HFFc6 (cell line): ENCODE measurements at regions not wholly inside any gene's neighbourhood (a gene's known extent, or its start where the extent isn't known, plus 50 kb on each side); places are given as distances from the start of the nearest gene placed in this dataset.

ENCODE experiments used
- DNase-seq: peaks from one replicate; pipeline ENCODE4 v3.0.0-alpha.2; 2018
- H3K27ac Mint-ChIP-seq: 2 replicates; pipeline ENCODE4 v1.8.0; 2020; ENCODE audit warnings: mild to moderate bottlenecking, mixed read lengths
- H3K27me3 Mint-ChIP-seq: 2 replicates; pipeline ENCODE4 v1.8.0; 2021; ENCODE audit warnings: mild to moderate bottlenecking, moderate library complexity, mixed read lengths; ENCODE audit not compliant: insufficient read depth
- H3K36me3 Mint-ChIP-seq: 2 replicates; pipeline ENCODE4 v1.8.0; 2021; ENCODE audit warnings: low read depth, mixed read lengths
- H3K4me1 Mint-ChIP-seq: 2 replicates; pipeline ENCODE4 v1.8.0; 2020; ENCODE audit warnings: low read depth, mixed read lengths
- H3K4me3 Mint-ChIP-seq: 2 replicates; pipeline ENCODE4 v1.8.0; 2020; ENCODE audit warnings: mild to moderate bottlenecking, moderate library complexity, mixed read lengths
- H3K9me3 Mint-ChIP-seq: 2 replicates; pipeline ENCODE4 v1.8.0; 2020; ENCODE audit warnings: mild to moderate bottlenecking, mixed read lengths
- TF ChIP-seq, protein P1 (sequence below): fragments of 200-600 bp; sonication (generic); IDR thresholded peaks from 2 replicates; pipeline ENCODE4 v1.5.0; 2021; ENCODE audit warnings: antibody characterized with exemption, mild to moderate bottlenecking

DNA sequence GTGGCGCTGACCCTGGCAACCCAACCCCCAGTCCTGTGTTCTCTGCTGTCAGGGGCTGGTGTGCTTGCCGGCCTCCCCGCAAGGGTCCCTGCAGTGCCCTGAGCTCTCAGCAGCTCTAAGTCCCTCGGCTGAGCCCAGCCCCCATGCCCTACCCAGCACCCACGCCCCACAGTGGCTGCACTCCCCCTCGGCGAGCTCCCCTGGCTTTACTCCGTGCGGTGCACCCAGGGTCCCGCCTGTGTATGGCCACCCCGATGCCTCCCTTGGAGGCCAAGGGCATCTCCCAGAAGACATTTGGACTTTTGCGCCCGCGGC lies 72.5 kb upstream of the SHISAL1 start:
- H3K4me3 Mint-ChIP-seq = no peak overlapping the region
- TF ChIP-seq, protein P1, sequence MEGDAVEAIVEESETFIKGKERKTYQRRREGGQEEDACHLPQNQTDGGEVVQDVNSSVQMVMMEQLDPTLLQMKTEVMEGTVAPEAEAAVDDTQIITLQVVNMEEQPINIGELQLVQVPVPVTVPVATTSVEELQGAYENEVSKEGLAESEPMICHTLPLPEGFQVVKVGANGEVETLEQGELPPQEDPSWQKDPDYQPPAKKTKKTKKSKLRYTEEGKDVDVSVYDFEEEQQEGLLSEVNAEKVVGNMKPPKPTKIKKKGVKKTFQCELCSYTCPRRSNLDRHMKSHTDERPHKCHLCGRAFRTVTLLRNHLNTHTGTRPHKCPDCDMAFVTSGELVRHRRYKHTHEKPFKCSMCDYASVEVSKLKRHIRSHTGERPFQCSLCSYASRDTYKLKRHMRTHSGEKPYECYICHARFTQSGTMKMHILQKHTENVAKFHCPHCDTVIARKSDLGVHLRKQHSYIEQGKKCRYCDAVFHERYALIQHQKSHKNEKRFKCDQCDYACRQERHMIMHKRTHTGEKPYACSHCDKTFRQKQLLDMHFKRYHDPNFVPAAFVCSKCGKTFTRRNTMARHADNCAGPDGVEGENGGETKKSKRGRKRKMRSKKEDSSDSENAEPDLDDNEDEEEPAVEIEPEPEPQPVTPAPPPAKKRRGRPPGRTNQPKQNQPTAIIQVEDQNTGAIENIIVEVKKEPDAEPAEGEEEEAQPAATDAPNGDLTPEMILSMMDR = no peak
- H3K36me3 Mint-ChIP-seq = no peaks in the 10 kb centered on the region
- no peak for DNase-seq
- peaks cover 47% of the 10 kb centered on the region for H3K27me3 Mint-ChIP-seq
- H3K9me3 Mint-ChIP-seq = no peaks in the 10 kb centered on the region
- H3K4me1 Mint-ChIP-seq = no peaks in the 10 kb centered on the region
- no peak overlapping the region for H3K27ac Mint-ChIP-seq

DNA sequence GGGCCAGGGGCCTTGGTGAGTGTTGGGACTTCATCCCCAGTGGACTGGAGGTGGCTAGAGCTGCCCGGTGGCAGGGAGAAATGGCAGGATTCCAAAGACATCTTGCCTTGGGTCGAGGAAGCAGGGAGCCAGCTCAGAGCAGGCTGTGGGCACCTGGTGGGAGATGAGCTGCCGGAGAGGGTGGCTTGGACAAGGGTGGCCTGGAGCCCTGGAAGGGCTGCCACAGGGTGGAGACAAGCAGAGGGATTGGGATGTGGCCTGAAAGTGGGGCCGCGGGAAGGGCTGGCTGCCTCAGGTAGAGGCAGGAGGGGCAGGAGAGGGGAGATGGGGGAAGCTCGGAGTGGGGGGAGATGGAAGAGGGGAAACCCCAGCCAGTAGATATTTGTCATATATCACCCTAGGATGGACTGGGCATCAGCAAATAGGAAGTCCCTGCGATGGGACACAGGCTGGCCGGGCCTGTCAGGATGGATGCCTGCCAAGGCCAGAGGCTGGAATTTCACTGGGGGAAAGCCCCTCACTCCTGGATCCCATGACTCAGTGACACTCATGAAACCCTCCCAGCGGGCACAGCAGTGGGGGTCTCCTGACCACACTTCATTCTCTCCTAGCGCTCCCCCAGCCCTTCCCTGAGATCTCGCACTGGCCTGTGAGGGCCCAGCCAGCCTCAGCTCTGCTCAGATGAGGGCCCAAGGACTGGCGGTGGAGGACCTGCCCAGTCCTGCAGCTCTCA lies 72.0 kb upstream of the SHISAL1 start:
- DNase-seq = no peak
- Mint-ChIP-seq H3K27me3 (peaks cover 48% of the 10 kb centered on the region), H3K27ac (no peak overlapping the region), H3K36me3 (no peaks in the 10 kb centered on the region), H3K4me3 (no peak overlapping the region), H3K9me3 (no peaks in the 10 kb centered on the region), H3K4me1 (no peaks in the 10 kb centered on the region)
- TF ChIP-seq, protein P1 = no peak

DNA sequence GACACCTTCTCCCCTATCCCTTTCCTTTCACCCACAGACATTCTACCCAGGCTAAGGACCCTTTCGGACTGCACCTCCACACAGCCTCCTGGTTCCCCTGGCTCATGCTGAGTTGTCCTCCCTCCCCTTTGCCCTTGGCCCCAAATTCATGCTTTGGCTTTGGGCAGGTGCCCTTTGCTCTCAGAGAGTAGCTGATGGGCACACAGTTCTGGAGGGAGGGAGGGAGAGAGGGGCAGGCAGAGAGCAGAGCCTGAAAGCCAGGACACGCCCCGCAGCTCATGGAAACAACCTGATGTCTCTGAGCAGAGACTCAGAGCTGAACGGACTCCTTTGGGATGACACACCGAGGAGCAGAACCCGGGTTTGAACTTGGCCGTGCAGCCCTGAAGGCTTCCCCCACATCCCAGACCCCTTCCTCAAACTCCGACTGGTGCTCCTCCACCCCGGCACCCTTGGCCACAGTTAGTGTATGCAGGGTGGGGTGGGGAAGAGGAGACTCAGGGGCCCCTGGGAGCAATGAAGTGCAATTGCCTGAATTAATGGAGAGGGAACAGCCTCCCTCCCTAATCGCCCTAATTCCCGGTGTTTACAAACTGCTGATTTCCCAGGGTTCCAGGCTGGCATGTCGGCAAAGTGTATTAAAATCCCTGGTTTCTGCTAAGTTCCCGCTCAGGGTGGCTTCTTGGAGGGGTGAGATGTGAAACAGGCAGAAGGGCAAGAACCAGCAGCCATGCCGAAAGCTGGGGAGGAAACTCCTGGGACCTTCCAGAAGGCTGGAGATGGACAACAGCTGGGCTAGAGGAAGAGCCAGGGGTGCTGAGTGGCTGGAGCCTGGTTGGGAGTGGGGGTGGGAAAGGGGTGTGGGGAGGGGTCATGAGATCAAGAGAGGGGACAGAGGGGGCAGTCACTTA lies 71.2 kb upstream of the SHISAL1 start:
- H3K9me3 Mint-ChIP-seq = no peaks in the 10 kb centered on the region
- H3K4me3 Mint-ChIP-seq = no peak overlapping the region
- TF ChIP-seq, protein P1 = no peak
- H3K27me3 Mint-ChIP-seq = peaks cover 53% of the 10 kb centered on the region
- DNase-seq = no peak
- H3K36me3 Mint-ChIP-seq = no peaks in the 10 kb centered on the region
- no peaks in the 10 kb centered on the region for H3K4me1 Mint-ChIP-seq
- H3K27ac Mint-ChIP-seq = no peak overlapping the region

DNA sequence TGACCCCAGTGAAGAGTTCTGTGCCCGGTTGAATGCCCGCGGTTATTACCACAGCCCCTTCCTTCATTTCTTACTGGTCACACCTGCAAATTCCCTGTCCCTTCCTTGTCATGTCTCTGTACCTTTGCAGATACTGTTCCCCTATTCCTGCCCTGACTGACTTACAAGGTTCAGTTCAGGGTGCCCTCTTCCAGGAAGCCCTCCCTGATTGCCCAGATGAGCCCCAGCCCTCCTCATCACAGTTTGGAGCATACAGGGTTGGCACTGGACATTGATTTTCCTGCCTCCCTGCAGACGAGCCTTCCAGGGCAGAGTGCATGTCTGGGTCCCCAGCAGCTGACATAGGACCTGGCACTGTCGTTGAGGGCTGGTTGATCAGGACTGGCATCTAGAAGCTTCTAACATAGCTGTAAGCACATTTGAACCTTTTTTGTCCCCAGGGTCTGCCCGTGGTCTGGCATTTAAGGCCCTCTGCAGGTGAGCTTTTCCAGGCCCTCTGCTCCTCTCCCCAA lies 70.4 kb upstream of the SHISAL1 start:
- Mint-ChIP-seq H3K27me3 (peaks cover 46% of the 10 kb centered on the region), H3K4me1 (no peaks in the 10 kb centered on the region), H3K9me3 (no peaks in the 10 kb centered on the region), H3K27ac (no peak overlapping the region), H3K36me3 (no peaks in the 10 kb centered on the region), H3K4me3 (no peak overlapping the region)
- TF ChIP-seq, protein P1 = no peak
- no peak for DNase-seq

DNA sequence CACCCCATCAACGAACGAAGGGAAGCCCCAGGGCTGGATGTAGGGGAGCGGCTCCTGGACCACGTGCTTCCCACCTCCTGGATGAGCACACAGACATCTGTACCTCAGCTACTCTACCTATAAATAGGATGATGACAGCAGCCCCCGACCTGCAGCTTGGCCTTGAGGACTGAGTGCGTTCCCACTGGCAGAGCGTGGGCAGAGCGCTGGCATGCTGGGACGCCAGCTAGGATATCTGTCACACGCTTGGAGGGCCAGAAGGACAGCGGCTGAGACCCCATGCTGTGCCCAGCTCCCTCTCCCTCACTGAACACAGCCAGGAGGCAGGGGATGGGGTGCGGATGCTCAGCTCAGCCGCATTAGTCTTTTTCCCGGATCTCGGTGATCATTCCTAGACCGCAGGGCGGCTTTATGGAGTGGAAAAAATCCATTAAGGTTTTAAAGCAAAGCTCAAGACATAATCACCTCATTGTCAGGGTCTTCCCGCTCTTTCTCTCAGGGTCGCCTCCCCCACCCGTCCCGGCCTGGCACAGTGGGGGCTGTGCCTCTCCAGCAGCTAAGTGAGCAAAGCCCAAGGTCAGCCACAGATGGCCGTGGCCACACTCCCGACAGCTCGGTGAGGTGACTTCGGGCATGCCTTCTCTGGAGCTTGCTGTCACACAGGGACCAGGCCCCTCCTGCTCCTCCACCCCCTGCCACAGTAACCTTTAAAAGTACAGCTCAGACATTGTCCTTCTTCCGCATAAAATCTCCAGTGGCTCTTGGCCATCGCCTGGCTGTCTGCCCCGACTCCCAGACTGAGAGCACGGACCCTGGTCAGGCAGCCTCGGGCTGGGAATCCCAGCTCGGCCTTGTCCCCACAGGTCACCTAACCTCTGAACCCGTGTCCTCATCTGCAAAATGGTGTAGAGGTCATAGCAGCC lies 69.6 kb upstream of the SHISAL1 start:
- Mint-ChIP-seq H3K27me3 (peaks cover 39% of the 10 kb centered on the region), H3K4me1 (no peaks in the 10 kb centered on the region), H3K9me3 (no peaks in the 10 kb centered on the region), H3K4me3 (no peak overlapping the region), H3K36me3 (no peaks in the 10 kb centered on the region), H3K27ac (no peak overlapping the region)
- no peak for DNase-seq
- TF ChIP-seq, protein P1 = no peak
